IMR-90 (cell line): ENCODE measurements at regions not wholly inside any gene's neighbourhood (a gene's known extent, or its start where the extent isn't known, plus 50 kb on each side); places are given as distances from the start of the nearest gene placed in this dataset.

Source experiments
- ATAC-seq: fragments of 200-7000 bp; cut with Tn5 transposase; 2 replicates; pipeline ENCODE4 v1.9.1; 2020; ENCODE audit warnings: low read depth, mild to moderate bottlenecking, moderate library complexity
- BruUV-seq: library from RNA; stranded (reverse); fragments of 400-500 nt; replicated peaks from 2 replicates; lab custom pipeline; 2021; lab: Mats Ljungman, UMichigan
- CTCF ChIA-PET: fragments of 300-600 bp; formaldehyde crosslinking; extraction: SDS; loops from one replicate; lab custom pipeline; 2021; ENCODE audit warnings: antibody characterized with exemption; lab: Yijun Ruan, JAX
- POLR2A ChIA-PET: fragments of 300-600 bp; sonication (Branson Sonifier 250); formaldehyde crosslinking; loops from one replicate; lab custom pipeline; 2022; ENCODE audit warnings: antibody characterized with exemption; ENCODE audit not compliant: unreplicated experiment; lab: Charles Lee
- DNase-seq: peaks from one replicate; pipeline ENCODE4 v3.0.0; 2013
- H2AFZ ChIP-seq: replicated peaks from 2 replicates; pipeline ENCODE3; 2013; ENCODE audit warnings: low read length, mild to moderate bottlenecking; ENCODE audit not compliant: poor library complexity
- H2AK5ac ChIP-seq: 2 replicates; pipeline ENCODE4 v1.6.1; 2013; ENCODE audit warnings: low read depth, low read length, inconsistent platforms
- H2AK9ac ChIP-seq: replicated peaks from 2 replicates; pipeline ENCODE3; 2013; ENCODE audit warnings: mild to moderate bottlenecking, low read depth, low read length, moderate library complexity; ENCODE audit not compliant: poor library complexity
- H2BK120ac ChIP-seq: 2 replicates; pipeline ENCODE4 v1.6.1; 2013; ENCODE audit warnings: low read depth, low read length, inconsistent platforms
- H2BK15ac ChIP-seq: 3 replicates; pipeline ENCODE4 v1.6.1; 2013; ENCODE audit warnings: low read depth, low read length, inconsistent platforms
- H2BK20ac ChIP-seq: 2 replicates; pipeline ENCODE4 v1.6.1; 2013; ENCODE audit warnings: low read depth, mild to moderate bottlenecking, inconsistent platforms, low read length, moderate library complexity
- H2BK5ac ChIP-seq: 2 replicates; pipeline ENCODE4 v1.6.1; 2013; ENCODE audit warnings: mild to moderate bottlenecking, low read depth, low read length, inconsistent platforms; ENCODE audit not compliant: poor library complexity, severe bottlenecking
- H3K14ac ChIP-seq: replicated peaks from 2 replicates; pipeline ENCODE4 v1.6.1; 2013; ENCODE audit warnings: low read depth, low read length, inconsistent platforms
- H3K18ac ChIP-seq: 2 replicates; pipeline ENCODE4 v1.6.1; 2013; ENCODE audit warnings: low read depth, low read length, control low read depth
- H3K23ac ChIP-seq: 2 replicates; pipeline ENCODE4 v1.6.1; 2013; ENCODE audit warnings: low read depth, low read length, inconsistent platforms
- H3K27ac ChIP-seq: 2 replicates; pipeline ENCODE4 v1.5.1; 2013; ENCODE audit warnings: mild to moderate bottlenecking, control low read depth, low read length; ENCODE audit not compliant: insufficient read depth
- H3K27me3 ChIP-seq: 2 replicates; pipeline ENCODE4 v1.6.1; 2013; ENCODE audit warnings: low read length; ENCODE audit not compliant: control insufficient read depth, insufficient read depth
- H3K36me3 ChIP-seq: 2 replicates; pipeline ENCODE4 v1.6.1; 2013; ENCODE audit warnings: low read length, mixed read lengths; ENCODE audit not compliant: control insufficient read depth, insufficient read depth
- H3K4ac ChIP-seq: 2 replicates; pipeline ENCODE4 v1.6.1; 2013; ENCODE audit warnings: low read depth, low read length, inconsistent platforms
- H3K4me1 ChIP-seq: 2 replicates; pipeline ENCODE4 v1.6.1; 2013; ENCODE audit warnings: low read length, mixed read lengths; ENCODE audit not compliant: control insufficient read depth, insufficient read depth
- H3K4me2 ChIP-seq: 2 replicates; pipeline ENCODE4 v1.6.1; 2013; ENCODE audit warnings: low read depth, mild to moderate bottlenecking, control low read depth, low read length, moderate library complexity
- H3K4me3 ChIP-seq: 2 replicates; pipeline ENCODE4 v1.5.1; 2013; ENCODE audit warnings: low read depth, mild to moderate bottlenecking, control low read depth, low read length, moderate library complexity; ENCODE audit not compliant: insufficient read depth
- H3K56ac ChIP-seq: 2 replicates; pipeline ENCODE4 v1.6.1; 2013; ENCODE audit warnings: low read length, inconsistent platforms; ENCODE audit not compliant: insufficient read depth; ENCODE audit errors: extremely low read depth
- H3K79me1 ChIP-seq, 2 experiments: 2 replicates each; pipeline ENCODE4 v1.6.1; 2013; ENCODE audit warnings: low read length in 2 of 2, inconsistent platforms in 1 of 2, low read depth in 1 of 2
- H3K9ac ChIP-seq: 2 replicates; pipeline ENCODE4 v1.6.1; 2013; ENCODE audit warnings: low read depth, low read length, control low read depth
- H3K9me1 ChIP-seq: 2 replicates; pipeline ENCODE4 v1.6.1; 2013; ENCODE audit warnings: low read length, inconsistent platforms; ENCODE audit not compliant: insufficient read depth
- H3K9me3 ChIP-seq: 2 replicates; pipeline ENCODE4 v1.6.1; 2013; ENCODE audit warnings: low read length; ENCODE audit not compliant: control insufficient read depth, insufficient read depth
- H4K20me1 ChIP-seq: 2 replicates; pipeline ENCODE4 v1.6.1; 2013; ENCODE audit warnings: low read length, inconsistent platforms; ENCODE audit not compliant: insufficient read depth
- H4K5ac ChIP-seq: 2 replicates; pipeline ENCODE4 v1.6.1; 2013; ENCODE audit warnings: mild to moderate bottlenecking, low read depth, low read length, control low read depth
- H4K8ac ChIP-seq, 2 experiments: 2 replicates each; pipeline ENCODE4 v1.6.1; 2013; ENCODE audit warnings: low read depth in 2 of 2, low read length in 2 of 2, control low read depth in 1 of 2, inconsistent platforms in 1 of 2
- H4K91ac ChIP-seq: 2 replicates; pipeline ENCODE4 v1.6.1; 2013; ENCODE audit warnings: low read depth, low read length, inconsistent platforms; ENCODE audit not compliant: insufficient read depth
- BHLHE40 ChIP-seq: fragments of 150-350 bp; IDR thresholded peaks from 2 replicates; pipeline ENCODE4 v1.6.1; 2016; ENCODE audit warnings: mild to moderate bottlenecking, low read depth, low read length
- CEBPB ChIP-seq: IDR thresholded peaks from 2 replicates; pipeline ENCODE4 v1.6.1; 2012; ENCODE audit warnings: low read depth, low read length, improper control_type of control experiment
- CHD1 ChIP-seq: IDR thresholded peaks from 2 replicates; pipeline ENCODE4 v1.6.1; 2012; ENCODE audit warnings: low read depth, low read length, improper control_type of control experiment
- CTCF ChIP-seq: conservative IDR thresholded peaks from 2 replicates; pipeline ENCODE4 v1.5.1; 2012; ENCODE audit warnings: mild to moderate bottlenecking, low read depth, low read length, improper control_type of control experiment
- ELK1 ChIP-seq: fragments of 150-350 bp; IDR thresholded peaks from 2 replicates; pipeline ENCODE4 v1.6.1; 2016; ENCODE audit warnings: low read depth, mild to moderate bottlenecking, low read length, moderate library complexity, borderline replicate concordance
- FOS ChIP-seq: fragments of 150-350 bp; IDR thresholded peaks from 2 replicates; pipeline ENCODE4 v1.6.1; 2016; ENCODE audit warnings: low read depth, low read length
- MAFK ChIP-seq: IDR thresholded peaks from 2 replicates; pipeline ENCODE4 v1.6.1; 2012; ENCODE audit warnings: low read depth, low read length, improper control_type of control experiment
- MAZ ChIP-seq: IDR thresholded peaks from 2 replicates; pipeline ENCODE4 v1.6.1; 2012; ENCODE audit warnings: low read depth, mild to moderate bottlenecking, low read length, improper control_type of control experiment, moderate library complexity, borderline replicate concordance
- MXI1 ChIP-seq: IDR thresholded peaks from 2 replicates; pipeline ENCODE4 v1.6.1; 2012; ENCODE audit warnings: low read depth, mild to moderate bottlenecking, low read length, moderate library complexity, borderline replicate concordance
- NFE2L2 ChIP-seq: fragments of 150-350 bp; IDR thresholded peaks from 2 replicates; pipeline ENCODE4 v1.6.1; 2016; ENCODE audit warnings: low read depth, mild to moderate bottlenecking, low read length
- POLR2A ChIP-seq: IDR thresholded peaks from 2 replicates; pipeline ENCODE4 v1.6.1; 2012; ENCODE audit warnings: mild to moderate bottlenecking, low read depth, low read length
- RAD21 ChIP-seq: IDR thresholded peaks from 2 replicates; pipeline ENCODE4 v1.6.1; 2012; ENCODE audit warnings: low read length, improper control_type of control experiment
- RCOR1 ChIP-seq: IDR thresholded peaks from 2 replicates; pipeline ENCODE4 v1.6.1; 2012; ENCODE audit warnings: mild to moderate bottlenecking, low read length, improper control_type of control experiment; ENCODE audit not compliant: insufficient replicate concordance
- RFX5 ChIP-seq: IDR thresholded peaks from 2 replicates; pipeline ENCODE4 v1.8.0; 2012; ENCODE audit warnings: low read depth, mild to moderate bottlenecking, low read length, moderate library complexity
- SMC3 ChIP-seq: fragments of 150-350 bp; IDR thresholded peaks from 2 replicates; pipeline ENCODE4 v1.6.1; 2016; ENCODE audit warnings: low read depth, mild to moderate bottlenecking, antibody characterized with exemption, low read length, moderate library complexity
- USF2 ChIP-seq: fragments of 150-350 bp; IDR thresholded peaks from 2 replicates; pipeline ENCODE4 v1.6.1; 2017; ENCODE audit warnings: mild to moderate bottlenecking, antibody characterized with exemption, low read length, low read depth
- WGBS, 2 experiments: methylation state at CpG; one replicate each; pipeline versions ENCODE4 v1.1.5 to v1.1.7; 2013; ENCODE audit warnings: missing lambda C conversion rate in 2 of 2; ENCODE audit not compliant: insufficient read length in 1 of 2; ENCODE audit errors: extremely low coverage in 2 of 2; 5-methylcytosine and 5-hydroxymethylcytosine counted together
- dilution Hi-C: fragments of 300-500 bp; cut with HindIII; formaldehyde crosslinking; loops from one replicate; pipeline ENCODE4 v1.14.3; 2018; ENCODE audit warnings: low sequenced_read_pairs; ENCODE audit not compliant: unreplicated experiment
- in situ Hi-C: fragments of 300-500 bp; cut with MboI; formaldehyde crosslinking; loops from 3 replicates; pipeline ENCODE4 v1.14.3; 2019; ENCODE audit warnings: low sequenced_read_pairs, inconsistent platforms, mixed read lengths
- intact Hi-C: fragments of 100-400 bp; cut with micrococcal nuclease; formaldehyde crosslinking; loops from 2 replicates; pipeline ENCODE4 v1.10.0; 2022

- TF ChIP-seq CHD1 = no peak
- TF ChIP-seq FOS = no peak
- TF ChIP-seq CTCF = no peak
- TF ChIP-seq SMC3 = no peak
- TF ChIP-seq RFX5 = no peak
- TF ChIP-seq MAFK = no peak
- no peak for TF ChIP-seq POLR2A
- TF ChIP-seq BHLHE40 = no peak
- TF ChIP-seq MXI1 = no peak
- TF ChIP-seq ELK1 = no peak
- no peak for TF ChIP-seq NFE2L2
- no peak for TF ChIP-seq CEBPB
- TF ChIP-seq USF2 = no peak
- no peak for TF ChIP-seq RCOR1
- TF ChIP-seq RAD21 = no peak
- no peak for TF ChIP-seq MAZ
- DNase-seq (no peak), ATAC-seq (no peak)
- no peak overlapping the region for H2BK120ac ChIP-seq
- BruUV-seq = no TSS peak
- no peaks in the 10 kb centered on the region for H3K79me1 ChIP-seq
- in situ Hi-C loops = no loop called here
- no peak overlapping the region for H3K27ac ChIP-seq
- 94% methylated on average over 2 of the region's 7 CpGs; no CpG with 5 or more reads in 1 of the 2 experiments for WGBS, 2 experiments
- H2BK5ac ChIP-seq = no peak overlapping the region
- no peak overlapping the region for H2AFZ ChIP-seq
- no peak overlapping the region for H2AK5ac ChIP-seq
- CTCF ChIA-PET = interaction anchor here (0.6 kb wide), 1 partner anchor 42 kb away, joined by 5 read pairs; no protein-coding TSS in a partner anchor
- no peaks in the 10 kb centered on the region for H4K20me1 ChIP-seq
- H4K5ac ChIP-seq = no peak overlapping the region
- H2AK9ac ChIP-seq = no peak overlapping the region
- no peaks in the 10 kb centered on the region for H3K9me1 ChIP-seq
- no peaks in the 10 kb centered on the region for H3K36me3 ChIP-seq
- H3K9ac ChIP-seq = no peak overlapping the region
- intact Hi-C loops = no loop called here
- no peak overlapping the region for H3K4me3 ChIP-seq
- dilution Hi-C loops = no loop called here
- no peaks in the 10 kb centered on the region; the same call in 1 of the 2 replicates for H3K4me1 ChIP-seq
- H3K9me3 ChIP-seq = no peaks in the 10 kb centered on the region
- no peak overlapping the region for H4K91ac ChIP-seq
- no peak overlapping the region for H3K56ac ChIP-seq
- no peak overlapping the region for H2BK20ac ChIP-seq
- no peak overlapping the region for H3K4ac ChIP-seq
- POLR2A ChIA-PET = no interaction called here
- no peak overlapping the region for H2BK15ac ChIP-seq
- no peak overlapping the region for H3K23ac ChIP-seq
- H3K27me3 ChIP-seq = no peaks in the 10 kb centered on the region
- H3K4me2 ChIP-seq = no peak overlapping the region
- H3K18ac ChIP-seq = no peak overlapping the region
- H4K8ac ChIP-seq = no peak overlapping the region
- no peak overlapping the region for H3K14ac ChIP-seq
Measured at GRCh38 chr10:7092603-7093002, 318.2 kb downstream of the SFMBT2 start.
